H1 (cell line): ENCODE measurements at regions not wholly inside any gene's neighbourhood (a gene's known extent, or its start where the extent isn't known, plus 50 kb on each side); places are given as distances from the start of the nearest gene placed in this dataset.

Experiments
- CTCF ChIA-PET: fragments of 300-600 bp; sonication (Branson Sonifier 250); formaldehyde crosslinking; loops from one replicate; lab custom pipeline; 2021; ENCODE audit not compliant: partially characterized antibody; lab: Charles Lee
- POLR2A ChIA-PET: fragments of 300-600 bp; sonication (Branson Sonifier 250); formaldehyde crosslinking; loops from one replicate; lab custom pipeline; 2021; ENCODE audit warnings: inconsistent platforms; ENCODE audit not compliant: partially characterized antibody; lab: Charles Lee
- DNase-seq, 2 experiments: peaks; one replicate each; pipeline versions ENCODE4 v3.0.0 to v3.0.0-alpha.2; 2010 to 2022; ENCODE audit warnings: low spot score in 2 of 2, low read depth in 1 of 2, mixed read lengths in 1 of 2
- FAIRE-seq: peaks from 2 replicates; lab custom pipeline; 2011; peaks lifted over from hg19 to GRCh38; lab: Jason Lieb, UNC
- H2AFZ ChIP-seq: 2 replicates; pipeline ENCODE4 v1.8.1; 2012; ENCODE audit warnings: low read length, inconsistent platforms
- H2AK5ac ChIP-seq: 2 replicates; pipeline ENCODE4 v1.6.1; 2013; ENCODE audit warnings: low read depth, low read length
- H2BK120ac ChIP-seq: replicated peaks from 2 replicates; pipeline ENCODE3; 2013; ENCODE audit warnings: low read depth, low read length, inconsistent platforms
- H2BK12ac ChIP-seq: 2 replicates; pipeline ENCODE4 v1.6.1; 2013; ENCODE audit warnings: low read depth, low read length
- H2BK15ac ChIP-seq: 2 replicates; pipeline ENCODE4 v1.6.1; 2013; ENCODE audit warnings: low read length
- H2BK20ac ChIP-seq: 2 replicates; pipeline ENCODE4 v1.6.1; 2013; ENCODE audit warnings: low read length
- H2BK5ac ChIP-seq: 2 replicates; pipeline ENCODE4 v1.6.1; 2013; ENCODE audit warnings: low read depth, low read length
- H3K14ac ChIP-seq: 2 replicates; pipeline ENCODE4 v1.6.1; 2013; ENCODE audit warnings: inconsistent platforms; ENCODE audit not compliant: insufficient read length
- H3K18ac ChIP-seq: 2 replicates; pipeline ENCODE4 v1.6.1; 2013; ENCODE audit warnings: low read length; ENCODE audit errors: extremely low read depth
- H3K23ac ChIP-seq: 2 replicates; pipeline ENCODE4 v1.6.1; 2013; ENCODE audit warnings: inconsistent platforms; ENCODE audit not compliant: insufficient read length
- H3K23me2 ChIP-seq: 2 replicates; pipeline ENCODE4 v1.6.1; 2013; ENCODE audit warnings: low read depth, low read length
- H3K27ac ChIP-seq: 2 replicates; pipeline ENCODE4 v1.6.1; 2011; ENCODE audit warnings: low read depth, low read length, inconsistent platforms
- H3K27me3 ChIP-seq, 4 experiments: replicated peaks in 1 of 4; 1 replicate in 1 of 4; 2 replicates in 3 of 4; pipeline versions ENCODE4 v1.6.1 to v1.8.1; 2011 to 2013; ENCODE audit warnings: low read length in 3 of 4, mild to moderate bottlenecking in 3 of 4, inconsistent platforms in 2 of 4, mixed read lengths in 2 of 4, moderate library complexity in 1 of 4; ENCODE audit not compliant: control insufficient read depth in 3 of 4, insufficient read depth in 3 of 4; ENCODE audit errors: extremely low read depth in 1 of 4
- H3K36me3 ChIP-seq, 4 experiments: 2 replicates each; pipeline versions ENCODE4 v1.6.1 to v1.8.1; 2011 to 2013; ENCODE audit warnings: mild to moderate bottlenecking in 4 of 4, low read length in 3 of 4, moderate library complexity in 2 of 4, control low read depth in 1 of 4, inconsistent platforms in 1 of 4; ENCODE audit not compliant: insufficient read depth in 4 of 4, control insufficient read depth in 2 of 4
- H3K4ac ChIP-seq: replicated peaks from 2 replicates; pipeline ENCODE3; 2013; ENCODE audit warnings: low read length, low read depth, mixed read lengths, inconsistent platforms; ENCODE audit not compliant: insufficient read length
- H3K4me1 ChIP-seq, 4 experiments: replicated peaks in 1 of 4; 1 replicate in 1 of 4; 2 replicates in 3 of 4; pipeline versions ENCODE4 v1.6.1 to v1.8.1; 2011 to 2013; ENCODE audit warnings: low read length in 3 of 4, inconsistent platforms in 2 of 4, mixed read lengths in 1 of 4; ENCODE audit not compliant: insufficient read depth in 4 of 4, control insufficient read depth in 3 of 4
- H3K4me2 ChIP-seq, 2 experiments: 2 replicates each; pipeline versions ENCODE4 v1.6.1 to v1.8.1; 2011 to 2013; ENCODE audit warnings: low read depth in 2 of 2, low read length in 2 of 2, control low read depth in 1 of 2, inconsistent platforms in 1 of 2, mild to moderate bottlenecking in 1 of 2; ENCODE audit not compliant: insufficient read depth in 1 of 2
- H3K4me3 ChIP-seq, 4 experiments: fragments of 200-600, 300-600 bp in 1 of 4; sonication (generic), shearing (Covaris generic), sonication (Bioruptor Twin) in 1 of 4; 2 replicates each; pipeline versions ENCODE4 v1.5.1 to v1.8.1; 2011 to 2016; ENCODE audit warnings: low read length in 4 of 4, low read depth in 3 of 4, control low read depth in 2 of 4, inconsistent platforms in 2 of 4, mild to moderate bottlenecking in 2 of 4, mixed read lengths in 1 of 4, moderate library complexity in 1 of 4; ENCODE audit not compliant: insufficient read depth in 2 of 4; ENCODE audit errors: extremely low read depth in 1 of 4
- H3K56ac ChIP-seq: replicated peaks from 2 replicates; pipeline ENCODE3; 2013; ENCODE audit warnings: low read depth, mild to moderate bottlenecking, mixed read lengths, low read length, inconsistent platforms; ENCODE audit not compliant: insufficient read length
- H3K79me1 ChIP-seq: 2 replicates; pipeline ENCODE4 v1.6.1; 2013; ENCODE audit warnings: low read depth, low read length, control low read depth
- H3K79me2 ChIP-seq, 2 experiments: 2 replicates each; pipeline versions ENCODE4 v1.6.1 to v1.8.1; 2012 to 2013; ENCODE audit warnings: low read length in 2 of 2, mild to moderate bottlenecking in 2 of 2, inconsistent platforms in 1 of 2; ENCODE audit not compliant: insufficient read depth in 2 of 2, control insufficient read depth in 1 of 2
- H3K9ac ChIP-seq, 4 experiments: replicated peaks in 1 of 4; 1 replicate in 1 of 4; 2 replicates in 3 of 4; pipeline versions ENCODE4 v1.6.1 to v1.8.1; 2011 to 2013; ENCODE audit warnings: low read depth in 3 of 4, low read length in 3 of 4, control low read depth in 2 of 4, mild to moderate bottlenecking in 2 of 4, moderate library complexity in 2 of 4, inconsistent platforms in 1 of 4; ENCODE audit errors: extremely low read depth in 1 of 4
- H3K9me3 ChIP-seq, 2 experiments: 2 replicates each; pipeline versions ENCODE4 v1.6.1 to v1.8.1; 2012 to 2013; ENCODE audit warnings: mild to moderate bottlenecking in 2 of 2, moderate library complexity in 2 of 2, control low read depth in 1 of 2, inconsistent platforms in 1 of 2, low read depth in 1 of 2, low read length in 1 of 2, mixed read lengths in 1 of 2; ENCODE audit not compliant: insufficient read depth in 2 of 2
- H4K20me1 ChIP-seq, 2 experiments: replicated peaks in 1 of 2; 2 replicates each; pipeline versions ENCODE3 to v1.8.1; 2011 to 2013; ENCODE audit warnings: inconsistent platforms in 2 of 2, low read length in 2 of 2, mild to moderate bottlenecking in 1 of 2; ENCODE audit not compliant: insufficient read depth in 2 of 2, control insufficient read depth in 1 of 2
- H4K5ac ChIP-seq: 2 replicates; pipeline ENCODE4 v1.6.1; 2013; ENCODE audit warnings: low read length, low read depth, mixed read lengths, inconsistent platforms; ENCODE audit not compliant: insufficient read length
- H4K8ac ChIP-seq: 2 replicates; pipeline ENCODE4 v1.8.0; 2013; ENCODE audit warnings: mild to moderate bottlenecking, moderate library complexity, low read length, inconsistent platforms; ENCODE audit not compliant: insufficient read depth; ENCODE audit errors: extremely low read depth
- H4K91ac ChIP-seq: replicated peaks from 2 replicates; pipeline ENCODE3; 2013; ENCODE audit warnings: low read length, mixed read lengths, inconsistent platforms; ENCODE audit not compliant: insufficient read length
- CHD2 ChIP-seq: IDR thresholded peaks from 2 replicates; pipeline ENCODE4 v1.6.1; 2012; ENCODE audit warnings: low read length, improper control_type of control experiment
- EZH2 ChIP-seq: fragments of 200-600 bp; sonication (generic); IDR thresholded peaks from 2 replicates; pipeline ENCODE4 v1.7.1; 2012; ENCODE audit warnings: low read depth, mild to moderate bottlenecking, moderate library complexity, low read length, inconsistent platforms; ENCODE audit not compliant: severe bottlenecking
- FOSL1 ChIP-seq: IDR thresholded peaks from 2 replicates; pipeline ENCODE4 v1.6.1; 2011; ENCODE audit warnings: mild to moderate bottlenecking, low read depth, low read length, moderate library complexity; ENCODE audit not compliant: insufficient read depth
- GABPA ChIP-seq: IDR thresholded peaks from 2 replicates; pipeline ENCODE4 v1.6.1; 2011; ENCODE audit warnings: mild to moderate bottlenecking, low read length, moderate library complexity, borderline replicate concordance; ENCODE audit not compliant: insufficient read depth
- HDAC2 ChIP-seq, 2 experiments: fragments of 300-600 bp in 1 of 2; sonication (generic) in 1 of 2; IDR thresholded peaks; 2 replicates each; pipeline ENCODE4 v1.6.1; 2011 to 2012; ENCODE audit warnings: low read depth in 2 of 2, low read length in 2 of 2, mild to moderate bottlenecking in 2 of 2, moderate library complexity in 2 of 2, borderline replicate concordance in 1 of 2, inconsistent platforms in 1 of 2
- KDM1A ChIP-seq: fragments of 200-600, 300-600 bp; sonication (generic); IDR thresholded peaks from 2 replicates; pipeline ENCODE4 v1.7.1; 2016; ENCODE audit warnings: mild to moderate bottlenecking, low read length, borderline replicate concordance
- PHF8 ChIP-seq: fragments of 200-600 bp; sonication (generic); conservative IDR thresholded peaks from 2 replicates; pipeline ENCODE4 v1.7.1; 2012; ENCODE audit warnings: low read depth, mild to moderate bottlenecking, inconsistent platforms, low read length, moderate library complexity
- SAP30 ChIP-seq: fragments of 300-600 bp; sonication (generic); IDR thresholded peaks from 2 replicates; pipeline ENCODE4 v1.7.1; 2012; ENCODE audit warnings: low read length, moderate library complexity, mild to moderate bottlenecking, inconsistent platforms; ENCODE audit not compliant: insufficient read depth, insufficient replicate concordance
- SIRT6 ChIP-seq: IDR thresholded peaks from one replicate; pipeline ENCODE4 v1.7.1; 2012; ENCODE audit warnings: low read length, inconsistent platforms
- SRF ChIP-seq: IDR thresholded peaks from 2 replicates; pipeline ENCODE4 v1.6.1; 2011; ENCODE audit warnings: mild to moderate bottlenecking, low read depth, low read length, moderate library complexity
- WGBS, 2 experiments: shearing (Covaris generic) in 1 of 2; methylation state at CpG; one replicate each; pipeline versions ENCODE4 v1.1.6 to v1.1.7; 2013 to 2015; ENCODE audit warnings: low lambda C conversion rate in 2 of 2, mixed read lengths in 2 of 2, inconsistent platforms in 1 of 2, low coverage in 1 of 2, missing lambda C conversion rate in 1 of 2; ENCODE audit not compliant: insufficient replicate concordance in 2 of 2, insufficient coverage in 1 of 2, insufficient read length in 1 of 2; ENCODE audit errors: extremely low coverage in 1 of 2, missing lambda C conversion rate in 1 of 2; 5-methylcytosine and 5-hydroxymethylcytosine counted together
- TF ChIP-seq, protein P1 (sequence below), 3 experiments: IDR thresholded peaks; 1 replicate in 2 of 3; 2 replicates in 1 of 3; pipeline versions ENCODE4 v1.5.1 to v1.6.1; 2011; ENCODE audit warnings: low read length in 3 of 3, mild to moderate bottlenecking in 3 of 3, inconsistent platforms in 2 of 3, low read depth in 1 of 3, moderate library complexity in 1 of 3; ENCODE audit not compliant: insufficient read depth in 1 of 3; ENCODE audit errors: control extremely low read depth in 1 of 3

DNA sequence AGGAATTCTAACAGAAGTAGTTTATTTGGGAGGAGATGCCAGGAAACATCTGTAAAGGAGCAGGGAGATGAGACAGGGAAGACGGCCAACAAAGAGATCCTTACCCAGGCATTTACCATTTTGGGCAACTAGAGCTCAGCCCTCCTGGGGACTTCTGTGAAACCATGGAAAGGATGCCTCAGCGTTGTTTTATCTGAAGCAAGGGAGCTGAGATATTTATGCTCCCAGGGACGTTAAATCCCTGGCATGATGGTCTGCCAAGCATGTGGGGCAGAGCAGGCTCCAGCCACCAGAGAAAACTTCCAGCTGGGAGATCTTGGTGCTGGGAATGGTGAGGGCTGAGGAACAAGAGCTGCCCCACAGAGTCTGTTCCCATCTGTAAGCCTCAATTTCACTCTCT is 114.8 kb upstream of the FOXF1 start:
- CTCF ChIA-PET: interaction anchor here (0.6 to 3.0 kb wide), 8 partner anchors 9 to 566 kb away, joined by 3 to 9 read pairs (median 3); no protein-coding TSS in a partner anchor
- H3K79me1 ChIP-seq: no peaks in the 10 kb centered on the region
- no peak for TF ChIP-seq GABPA
- TF ChIP-seq SIRT6: no peak
- TF ChIP-seq SRF: no peak
- no peak for TF ChIP-seq EZH2
- no peak for TF ChIP-seq KDM1A
- TF ChIP-seq PHF8: no peak
- TF ChIP-seq CHD2: no peak
- no peak for TF ChIP-seq SAP30
- no peak for TF ChIP-seq FOSL1
- TF ChIP-seq, protein P1, sequence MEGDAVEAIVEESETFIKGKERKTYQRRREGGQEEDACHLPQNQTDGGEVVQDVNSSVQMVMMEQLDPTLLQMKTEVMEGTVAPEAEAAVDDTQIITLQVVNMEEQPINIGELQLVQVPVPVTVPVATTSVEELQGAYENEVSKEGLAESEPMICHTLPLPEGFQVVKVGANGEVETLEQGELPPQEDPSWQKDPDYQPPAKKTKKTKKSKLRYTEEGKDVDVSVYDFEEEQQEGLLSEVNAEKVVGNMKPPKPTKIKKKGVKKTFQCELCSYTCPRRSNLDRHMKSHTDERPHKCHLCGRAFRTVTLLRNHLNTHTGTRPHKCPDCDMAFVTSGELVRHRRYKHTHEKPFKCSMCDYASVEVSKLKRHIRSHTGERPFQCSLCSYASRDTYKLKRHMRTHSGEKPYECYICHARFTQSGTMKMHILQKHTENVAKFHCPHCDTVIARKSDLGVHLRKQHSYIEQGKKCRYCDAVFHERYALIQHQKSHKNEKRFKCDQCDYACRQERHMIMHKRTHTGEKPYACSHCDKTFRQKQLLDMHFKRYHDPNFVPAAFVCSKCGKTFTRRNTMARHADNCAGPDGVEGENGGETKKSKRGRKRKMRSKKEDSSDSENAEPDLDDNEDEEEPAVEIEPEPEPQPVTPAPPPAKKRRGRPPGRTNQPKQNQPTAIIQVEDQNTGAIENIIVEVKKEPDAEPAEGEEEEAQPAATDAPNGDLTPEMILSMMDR (IDR thresholded peaks at IDR 0.05; ENCODE audit: control extremely low read depth in 1 of 3, insufficient read depth in 1 of 3, low read depth in 1 of 3, low read length in 3 of 3): no peak
- no peak for TF ChIP-seq HDAC2 (IDR thresholded peaks at IDR 0.05; ENCODE audit: borderline replicate concordance in 1 of 2, low read depth in 2 of 2, low read length in 2 of 2)

More for the DNA sequence above, 114.8 kb upstream of the FOXF1 start:
- H3K14ac ChIP-seq: no peak overlapping the region
- H2BK5ac ChIP-seq: no peak overlapping the region
- no peak overlapping the region for H3K9ac ChIP-seq
- no peaks in the 10 kb centered on the region for H3K9me3 ChIP-seq
- no peak overlapping the region for H3K23ac ChIP-seq
- H3K4me1 ChIP-seq: peaks cover 0 to 3% (median 0%) of the 10 kb centered on the region in 4 experiments; a peak in 1 of 7 replicates
- no peak overlapping the region for H2BK120ac ChIP-seq
- no peak overlapping the region for H2AFZ ChIP-seq
- no peaks in the 10 kb centered on the region; a peak in 1 of 8 replicates for H3K36me3 ChIP-seq
- no peak overlapping the region for H4K8ac ChIP-seq
- H4K5ac ChIP-seq: no peak overlapping the region
- peaks cover 6% of the 10 kb centered on the region; the same call in 1 of the 2 replicates for H3K23me2 ChIP-seq
- no peaks in the 10 kb centered on the region for H3K79me2 ChIP-seq
- peaks cover 0 to 3% of the 10 kb centered on the region in 2 experiments for H4K20me1 ChIP-seq
- H2BK20ac ChIP-seq: no peak overlapping the region
- DNase-seq (no peak), FAIRE-seq (no peak)
- H3K4me2 ChIP-seq: no peak overlapping the region
- H3K18ac ChIP-seq: no peak overlapping the region
- no peak overlapping the region for H3K56ac ChIP-seq
- H3K4ac ChIP-seq: no peak overlapping the region
- H2BK12ac ChIP-seq: no peak overlapping the region
- no peak overlapping the region for H2BK15ac ChIP-seq
- POLR2A ChIA-PET: no interaction called here
- no peak overlapping the region for H4K91ac ChIP-seq
- no peaks in the 10 kb centered on the region for H3K27me3 ChIP-seq
- 74% methylated on average over 3 of the region's 3 CpGs; no CpG with 5 or more reads in 1 of the 2 experiments for WGBS, 2 experiments
- no peak overlapping the region for H2AK5ac ChIP-seq
- H3K27ac ChIP-seq: no peak overlapping the region
- no peak overlapping the region for H3K4me3 ChIP-seq
